ENCODE measurements at regions not wholly inside any gene's neighbourhood (a gene's known extent, or its start where the extent isn't known, plus 50 kb on each side); places are given as distances from the start of the nearest gene placed in this dataset.
"Not testable (repeated sequence)": the region's sequence is repeated elsewhere in the genome, so short reads cannot be mapped to it uniquely, and the experiment has no call there.

- DNase-seq, result no peak
Observed at GRCh38 chr6:6950373-6951145, 157.2 kb upstream of the RREB1 start.

DNA sequence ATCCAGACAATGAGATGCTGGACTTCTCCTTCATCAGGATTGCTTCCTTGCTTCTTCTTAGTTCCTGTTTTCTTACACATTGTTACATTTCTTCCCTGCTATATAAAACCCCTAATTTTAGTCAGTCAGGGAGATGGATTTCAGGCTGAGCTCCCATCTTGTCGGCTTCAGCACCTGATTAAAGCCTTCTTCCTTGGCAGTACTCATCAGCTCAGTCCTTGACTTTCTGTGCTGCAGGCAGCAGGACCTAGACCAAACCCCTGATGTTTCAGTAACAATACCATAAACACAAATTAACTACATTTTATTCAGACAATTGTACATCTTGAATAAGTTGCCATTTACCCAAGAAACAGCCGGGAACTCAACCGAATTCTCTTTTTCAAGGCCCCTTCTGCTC lies 156.4 kb upstream of the RREB1 start:
- DNase-seq, result no peak

- DNase-seq, result no peak
Observed at GRCh38 chr6:6952484-6952883, 155.3 kb upstream of the RREB1 start.

GRCh38 chr6:6952927-6953326 lies 154.8 kb upstream of the RREB1 start:
- not testable (repeated sequence) for DNase-seq

GRCh38 chr6:6960571-6961251 lies 147.1 kb upstream of the RREB1 start:
- no peak for DNase-seq

DNA sequence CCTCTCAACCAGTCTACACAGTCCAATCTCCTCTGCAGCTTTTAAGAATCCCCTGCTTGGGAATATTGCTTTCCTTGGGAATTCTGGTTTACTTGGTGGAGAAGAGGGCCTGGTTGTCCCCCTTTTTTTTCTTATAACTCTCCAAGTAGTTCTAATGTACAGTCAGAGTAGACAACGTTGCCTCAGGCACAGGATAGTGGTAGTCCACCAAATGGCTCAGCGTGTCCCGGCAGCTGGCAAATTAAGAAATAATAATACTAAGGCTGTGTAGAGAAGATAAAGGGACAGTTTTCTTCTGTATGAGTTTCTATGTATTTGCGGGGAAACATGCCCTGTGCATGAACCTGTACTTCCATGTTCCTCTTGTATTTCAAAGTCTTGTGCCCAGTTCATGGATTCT lies 145.7 kb upstream of the RREB1 start:
- no peak for DNase-seq

GRCh38 chr6:6962699-6963098 lies 145.1 kb upstream of the RREB1 start:
- no peak for DNase-seq

GRCh38 chr6:6963390-6963789 lies 144.4 kb upstream of the RREB1 start:
- DNase-seq, result not testable (repeated sequence)

DNA sequence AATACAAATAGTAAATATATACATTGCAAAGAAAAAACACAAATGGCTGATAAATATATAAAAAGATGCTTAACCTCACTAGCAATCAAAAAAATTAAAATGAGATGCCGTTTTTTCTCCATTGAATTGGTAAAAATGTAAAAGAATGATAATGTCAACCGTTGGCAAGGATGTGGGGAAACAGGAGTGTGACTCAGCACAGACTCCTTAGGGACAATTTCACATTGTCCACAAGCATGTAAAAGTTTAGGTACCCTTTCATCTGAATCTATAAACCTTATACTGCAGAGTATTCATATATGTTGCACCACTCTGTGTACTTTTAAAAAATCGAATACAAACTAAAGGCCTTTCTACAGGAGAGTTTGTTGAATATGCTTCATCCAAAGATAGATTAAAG lies 143.1 kb upstream of the RREB1 start:
- DNase-seq, result no peak

DNA sequence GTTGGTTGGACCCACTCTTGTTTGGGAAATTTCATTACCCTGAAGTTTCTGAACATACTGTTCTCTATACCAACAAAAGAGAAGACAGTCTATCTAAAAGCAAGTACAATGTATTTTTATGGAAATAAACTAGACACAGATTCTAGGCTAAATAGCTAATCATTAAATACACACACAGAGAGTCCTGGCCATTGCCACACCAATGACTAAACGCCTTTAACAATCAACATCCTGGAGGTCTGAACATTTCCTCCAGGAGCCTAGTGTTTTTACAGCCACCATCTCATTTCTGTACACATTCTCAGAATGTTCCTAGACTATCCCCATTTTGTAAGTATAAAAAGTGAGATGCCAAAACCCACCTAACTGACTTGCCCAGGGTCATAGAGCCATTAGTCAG lies 141.6 kb upstream of the RREB1 start:
- DNase-seq, result no peak

DNA sequence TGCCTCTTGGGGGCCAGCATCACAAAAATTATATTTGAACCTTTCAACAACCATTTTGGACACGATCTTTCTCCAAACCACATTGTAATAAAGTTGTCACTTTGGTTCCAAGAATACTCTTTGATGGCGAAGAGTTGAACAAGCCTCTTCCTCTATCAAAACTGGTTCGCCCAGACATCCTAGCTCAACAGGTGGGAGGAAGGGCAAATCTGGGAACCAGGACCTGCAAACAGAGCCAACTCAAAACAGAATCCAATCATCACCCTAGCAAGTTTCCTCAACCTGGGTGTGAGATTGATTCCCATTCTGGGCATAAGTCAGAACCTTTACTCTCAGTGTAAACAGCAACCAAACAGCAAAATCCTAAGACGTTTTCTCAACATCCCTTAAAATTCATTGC lies 141.2 kb upstream of the RREB1 start:
- DNase-seq, result no peak

- DNase-seq, result no peak
Observed at GRCh38 chr6:6968357-6968730, 139.4 kb upstream of the RREB1 start.

GRCh38 chr6:6968731-6969552 lies 138.8 kb upstream of the RREB1 start:
- DNase-seq, result no peak

DNA sequence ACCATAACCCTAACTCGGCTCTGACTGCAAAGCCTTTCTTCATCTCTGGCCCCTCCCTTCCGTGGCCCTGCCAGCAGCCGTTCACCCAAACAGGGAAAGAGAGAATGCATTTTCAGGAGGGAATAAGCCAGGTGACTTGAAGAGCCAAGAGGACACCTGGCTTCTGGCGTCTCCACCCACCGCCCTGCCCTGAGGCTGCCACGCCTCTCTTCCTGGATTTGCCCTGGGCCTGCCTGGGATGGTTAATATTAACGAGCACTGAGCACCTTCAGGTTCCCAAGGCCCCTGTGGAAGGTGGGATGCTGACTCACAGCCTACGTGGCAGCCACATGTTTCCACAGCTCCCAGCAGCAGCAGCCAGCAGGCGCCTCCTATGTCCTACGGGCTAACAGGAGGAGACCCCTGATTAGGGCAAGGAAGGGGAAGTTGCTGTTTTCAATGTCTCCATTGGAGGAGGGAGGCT lies 138.0 kb upstream of the RREB1 start:
- DNase-seq, result peak; percentile 71 to 73

GRCh38 chr6:6970851-6971250 lies 136.9 kb upstream of the RREB1 start:
- no peak for DNase-seq

DNA sequence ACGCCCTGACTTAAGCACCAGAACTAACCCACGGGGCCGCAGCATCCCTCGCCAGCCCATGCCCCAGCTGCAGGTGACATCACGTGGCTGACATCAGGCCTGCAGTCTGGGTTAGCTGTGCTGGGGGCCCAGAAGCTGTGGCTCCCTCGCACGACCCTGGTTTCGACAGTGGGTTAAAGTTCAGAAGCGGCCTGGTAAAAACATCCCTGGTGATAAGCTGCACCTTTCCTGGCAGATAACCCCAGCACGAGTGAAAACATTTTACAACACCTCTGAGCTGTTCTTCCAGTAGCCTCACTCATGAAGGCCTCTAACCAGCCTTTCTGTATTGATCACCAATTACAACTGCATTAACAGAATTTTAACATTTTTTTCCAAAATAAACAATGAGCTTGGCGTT lies 136.4 kb upstream of the RREB1 start:
- DNase-seq, result no peak

GRCh38 chr6:6972456-6972855 lies 135.3 kb upstream of the RREB1 start:
- DNase-seq, result no peak

DNA sequence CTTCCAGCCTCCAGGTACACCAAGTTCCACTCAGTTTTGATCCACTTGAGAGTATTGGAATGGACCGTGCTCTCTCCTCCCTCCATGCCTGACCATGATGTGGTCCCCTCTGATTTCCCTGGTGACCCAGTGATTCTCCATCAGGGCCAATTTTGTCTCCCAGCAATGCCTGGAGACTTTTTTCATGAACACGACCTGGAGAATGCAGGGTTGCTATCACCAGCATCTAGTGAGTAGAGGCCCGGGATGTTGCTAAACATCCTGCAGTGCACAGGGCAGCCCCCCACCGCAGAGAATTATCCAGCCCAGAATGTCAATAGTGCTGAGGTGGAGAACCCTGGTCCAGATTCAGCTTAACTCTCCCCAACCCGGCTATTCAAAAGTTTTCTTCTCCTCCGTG lies 134.0 kb upstream of the RREB1 start:
- DNase-seq, result no peak

DNA sequence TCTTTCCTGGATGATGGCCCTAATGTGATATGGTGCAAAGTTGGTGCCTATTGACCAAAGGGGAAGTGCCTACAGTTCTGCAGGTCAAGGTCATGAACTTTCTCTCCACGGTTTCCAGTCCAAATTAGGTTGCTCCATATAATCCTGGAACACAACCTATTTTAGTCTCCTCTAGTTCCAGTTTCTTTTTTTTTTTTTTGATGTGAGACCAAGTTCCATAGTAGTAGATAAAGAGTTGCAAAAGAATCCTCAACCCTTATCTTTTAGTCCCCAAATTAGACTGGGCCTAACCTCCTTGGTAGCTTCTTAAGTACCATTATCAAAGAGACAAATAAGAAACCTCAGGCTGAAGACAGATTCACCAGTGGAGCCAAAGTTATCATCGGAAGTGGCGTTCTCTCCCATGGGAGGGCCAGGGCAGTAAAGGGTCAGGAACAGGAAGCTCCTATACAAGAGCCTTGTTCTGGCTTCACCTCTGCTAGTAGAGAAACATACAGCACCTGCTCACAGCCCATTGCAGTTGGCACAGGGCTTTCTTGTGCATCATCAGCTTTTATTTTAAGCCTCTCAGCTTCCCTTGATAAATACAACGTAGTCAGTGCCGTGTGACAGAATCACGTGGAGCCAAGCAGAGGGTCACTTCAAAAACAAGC lies 132.2 kb upstream of the RREB1 start:
- no peak for DNase-seq

- no peak for DNase-seq
Observed at GRCh38 chr6:6976193-6976592, 131.6 kb upstream of the RREB1 start.

GRCh38 chr6:6978731-6979130 lies 129.0 kb upstream of the RREB1 start:
- no peak for DNase-seq

- no peak for DNase-seq
Observed at GRCh38 chr6:6980999-6981597, 126.7 kb upstream of the RREB1 start.

Data from NCI-H526 (cell line).